GM12878 (cell line): ENCODE measurements at regions not wholly inside any gene's neighbourhood (a gene's known extent, or its start where the extent isn't known, plus 50 kb on each side); places are given as distances from the start of the nearest gene placed in this dataset.
"Not testable (repeated sequence)": the region's sequence is repeated elsewhere in the genome, so short reads cannot be mapped to it uniquely, and the experiment has no call there.

Experiments used
- ATAC-seq: fragments of 200-7000 bp; cut with Tn5 transposase; 3 replicates; pipeline ENCODE4 v1.9.1; 2020; ENCODE audit warnings: mild to moderate bottlenecking, moderate library complexity
- BruUV-seq: library from RNA; stranded (reverse); fragments of 400-500 nt; replicated peaks from 2 replicates; lab custom pipeline; 2021; lab: Mats Ljungman, UMichigan
- CTCF ChIA-PET: fragments of 300-600 bp; sonication (Branson Sonifier 250); formaldehyde crosslinking; extraction: SDS; loops from one replicate; lab custom pipeline; 2021; ENCODE audit warnings: inconsistent platforms; lab: Yijun Ruan, JAX
- POLR2A ChIA-PET: fragments of 350-600 bp; formaldehyde crosslinking; extraction: SDS; loops from one replicate; lab custom pipeline; 2021; ENCODE audit warnings: inconsistent platforms; lab: Charles Lee
- RAD21 ChIA-PET: fragments of 300-600 bp; sonication (Branson Sonifier 250); formaldehyde crosslinking; loops from one replicate; lab custom pipeline; 2023; ENCODE audit warnings: antibody characterized with exemption; ENCODE audit not compliant: unreplicated experiment; lab: Charles Lee
- SMC1A ChIA-PET: fragments of 300-600 bp; sonication (Branson Sonifier 250); formaldehyde crosslinking; loops from one replicate; lab custom pipeline; 2023; ENCODE audit not compliant: unreplicated experiment, uncharacterized antibody; lab: Charles Lee
- DNase-seq: peaks from one replicate; pipeline ENCODE4 v3.0.0-alpha.2; 2011; ENCODE audit warnings: low read depth, low spot score
- FAIRE-seq: peaks from 3 replicates; lab custom pipeline; 2011; peaks lifted over from hg19 to GRCh38; lab: Jason Lieb, UNC
- H2AFZ ChIP-seq: 2 replicates; pipeline ENCODE4 v1.6.0; 2011; ENCODE audit warnings: low read depth, low read length, control low read depth; ENCODE audit not compliant: control insufficient read depth
- H3K27ac ChIP-seq: 2 replicates; pipeline ENCODE4 v1.5.1; 2011; ENCODE audit warnings: control low read depth; ENCODE audit not compliant: control insufficient read depth, insufficient read depth
- H3K27me3 ChIP-seq, 2 experiments: replicated peaks in 1 of 2; 2 replicates each; pipeline versions ENCODE4 v1.6.0 to v1.6.1; 2011; ENCODE audit warnings: low read length in 1 of 2; ENCODE audit not compliant: control insufficient read depth in 2 of 2, insufficient read depth in 2 of 2
- H3K36me3 ChIP-seq, 2 experiments: 2 replicates each; pipeline ENCODE4 v1.5.1; 2011; ENCODE audit warnings: low read length in 1 of 2; ENCODE audit not compliant: control insufficient read depth in 2 of 2, insufficient read depth in 2 of 2
- H3K4me1 ChIP-seq: 2 replicates; pipeline ENCODE4 v1.6.1; 2011; ENCODE audit warnings: mild to moderate bottlenecking, low read length, moderate library complexity, mixed read lengths; ENCODE audit not compliant: control insufficient read depth, insufficient read depth
- H3K4me2 ChIP-seq: 2 replicates; pipeline ENCODE4 v1.6.0; 2011; ENCODE audit warnings: control low read depth; ENCODE audit not compliant: control insufficient read depth, insufficient read depth
- H3K4me3 ChIP-seq: fragments of 200-600 bp; sonication (generic); 2 replicates; pipeline ENCODE4 v1.5.1; 2016
- H3K79me2 ChIP-seq: 2 replicates; pipeline ENCODE4 v1.6.0; 2011; ENCODE audit warnings: low read length; ENCODE audit not compliant: control insufficient read depth, insufficient read depth
- H3K9ac ChIP-seq: 2 replicates; pipeline ENCODE4 v1.8.0; 2011; ENCODE audit warnings: low read length, control low read depth, mixed read lengths; ENCODE audit not compliant: control insufficient read depth, insufficient read depth
- H3K9me3 ChIP-seq: replicated peaks from 3 replicates; pipeline ENCODE4 v1.5.1; 2011; ENCODE audit warnings: mild to moderate bottlenecking, low read length; ENCODE audit not compliant: control insufficient read depth, insufficient read depth
- H4K20me1 ChIP-seq: 2 replicates; pipeline ENCODE4 v1.6.0; 2011; ENCODE audit not compliant: control insufficient read depth, insufficient read depth
- NFXL1 ChIP-seq: fragments of 450-650 bp; IDR thresholded peaks from 2 replicates; pipeline ENCODE4 v1.6.1; 2017; ENCODE audit warnings: antibody characterized with exemption, mild to moderate bottlenecking, borderline replicate concordance
- WGBS: methylation state at CpG from one replicate; pipeline ENCODE4 v1.1.6; 2016; ENCODE audit warnings: low lambda C conversion rate; ENCODE audit not compliant: insufficient replicate concordance, insufficient coverage; ENCODE audit errors: missing lambda C conversion rate; 5-methylcytosine and 5-hydroxymethylcytosine counted together
- in situ Hi-C: fragments of 300-500 bp; cut with MboI; formaldehyde crosslinking; loops from 9 replicates; pipeline ENCODE4 v1.14.3; 2018; ENCODE audit warnings: mixed read lengths
- intact Hi-C: fragments of 100-400 bp; cut with micrococcal nuclease; formaldehyde crosslinking; loops from one replicate; pipeline ENCODE4 v1.14.2; 2022; ENCODE audit not compliant: unreplicated experiment
- TF ChIP-seq, protein P1 (sequence below), 3 experiments: IDR thresholded peaks in 2 of 3; conservative IDR thresholded peaks in 1 of 3; 2 replicates each; pipeline ENCODE4 v1.5.1; 2011; ENCODE audit warnings: low read depth in 3 of 3, low read length in 3 of 3, mild to moderate bottlenecking in 3 of 3, control low read depth in 2 of 3, moderate library complexity in 2 of 3, inconsistent platforms in 1 of 3, mixed read lengths in 1 of 3; ENCODE audit not compliant: control insufficient read depth in 2 of 3, insufficient read depth in 1 of 3; ENCODE audit errors: extremely low read depth in 1 of 3

DNA sequence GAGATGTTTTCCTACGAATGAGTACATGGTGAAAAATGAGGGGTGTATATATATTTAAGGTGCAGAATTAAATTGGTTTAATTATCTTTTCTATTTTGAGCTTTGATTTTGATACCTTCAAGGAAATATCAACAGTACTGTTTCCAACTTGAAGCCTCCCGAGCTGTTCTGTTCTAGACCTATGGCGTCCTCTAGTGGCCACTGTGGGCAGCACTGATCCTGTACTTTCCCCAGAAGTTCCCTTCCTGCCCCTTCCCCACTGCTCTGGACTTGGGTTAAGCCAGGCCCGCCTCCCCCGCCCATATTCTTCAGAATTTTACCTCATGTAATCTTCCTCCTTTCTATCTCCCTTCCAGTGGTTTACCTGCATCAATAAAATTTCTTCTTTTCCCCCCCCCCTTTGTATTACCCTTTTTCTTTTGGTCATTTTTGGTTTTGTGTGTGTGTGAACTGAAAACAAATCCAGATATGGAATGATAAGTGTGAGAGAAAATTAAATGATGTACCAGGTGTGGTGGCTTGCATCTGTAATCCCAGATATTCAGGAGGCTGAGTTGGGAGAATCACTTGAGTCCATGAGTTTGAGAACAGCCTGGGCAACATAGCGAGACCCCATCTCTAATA, 1643.5 kb downstream of the TP53TG3F start:
- no peaks in the 10 kb centered on the region for H4K20me1 ChIP-seq
- SMC1A ChIA-PET, result no interaction called here
- no peak overlapping the region for H3K27ac ChIP-seq
- H3K9ac ChIP-seq, result no peak overlapping the region
- no peak overlapping the region for H2AFZ ChIP-seq
- POLR2A ChIA-PET, result no interaction called here
- no peaks in the 10 kb centered on the region for H3K9me3 ChIP-seq
- no peaks in the 10 kb centered on the region for H3K79me2 ChIP-seq
- no peak overlapping the region for H3K4me3 ChIP-seq
- RAD21 ChIA-PET, result no interaction called here
- TF ChIP-seq NFXL1, result no peak
- TF ChIP-seq, protein P1, sequence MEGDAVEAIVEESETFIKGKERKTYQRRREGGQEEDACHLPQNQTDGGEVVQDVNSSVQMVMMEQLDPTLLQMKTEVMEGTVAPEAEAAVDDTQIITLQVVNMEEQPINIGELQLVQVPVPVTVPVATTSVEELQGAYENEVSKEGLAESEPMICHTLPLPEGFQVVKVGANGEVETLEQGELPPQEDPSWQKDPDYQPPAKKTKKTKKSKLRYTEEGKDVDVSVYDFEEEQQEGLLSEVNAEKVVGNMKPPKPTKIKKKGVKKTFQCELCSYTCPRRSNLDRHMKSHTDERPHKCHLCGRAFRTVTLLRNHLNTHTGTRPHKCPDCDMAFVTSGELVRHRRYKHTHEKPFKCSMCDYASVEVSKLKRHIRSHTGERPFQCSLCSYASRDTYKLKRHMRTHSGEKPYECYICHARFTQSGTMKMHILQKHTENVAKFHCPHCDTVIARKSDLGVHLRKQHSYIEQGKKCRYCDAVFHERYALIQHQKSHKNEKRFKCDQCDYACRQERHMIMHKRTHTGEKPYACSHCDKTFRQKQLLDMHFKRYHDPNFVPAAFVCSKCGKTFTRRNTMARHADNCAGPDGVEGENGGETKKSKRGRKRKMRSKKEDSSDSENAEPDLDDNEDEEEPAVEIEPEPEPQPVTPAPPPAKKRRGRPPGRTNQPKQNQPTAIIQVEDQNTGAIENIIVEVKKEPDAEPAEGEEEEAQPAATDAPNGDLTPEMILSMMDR (IDR thresholded peaks at IDR 0.05 in 2 of 3, conservative IDR thresholded peaks at IDR 0.05 in 1 of 3; ENCODE audit: control insufficient read depth in 2 of 3, extremely low read depth in 1 of 3, insufficient read depth in 1 of 3, low read depth in 3 of 3, low read length in 3 of 3), result peak; percentile 5 to 17 (median 10); a peak in 2 of 6 replicates
- TF ChIP-seq, all 136 proteins: peak for 1
- no TSS peak for BruUV-seq
- no peaks in the 10 kb centered on the region for H3K4me1 ChIP-seq
- no peaks in the 10 kb centered on the region for H3K36me3 ChIP-seq
- intact Hi-C loops, result no loop called here
- no peak for DNase-seq
- CTCF ChIA-PET, result no interaction called here
- no peak for ATAC-seq
- WGBS, result 0% methylated on average over 6 of the region's 6 CpGs
- FAIRE-seq, result no peak
- in situ Hi-C loops, result no loop called here
- H3K27me3 ChIP-seq, result no peaks in the 10 kb centered on the region
- no peak overlapping the region for H3K4me2 ChIP-seq

DNA sequence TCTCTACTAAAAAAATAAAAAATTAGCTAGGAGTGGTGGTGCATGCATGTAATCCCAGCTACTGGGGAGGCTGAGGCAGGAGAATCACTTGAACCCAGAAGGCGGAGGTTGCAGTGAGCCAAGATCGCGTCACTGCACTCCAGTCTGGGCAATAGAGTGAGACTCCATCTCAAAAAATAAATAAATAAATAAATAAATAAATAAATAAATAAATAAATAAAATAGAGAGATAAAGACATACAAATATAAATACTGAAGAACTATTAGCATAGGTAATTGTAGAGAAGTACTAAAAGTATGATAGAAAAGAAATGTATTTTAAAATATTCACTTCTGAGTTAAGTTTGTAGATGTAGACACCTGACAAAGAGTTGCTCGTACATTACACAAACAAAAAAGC, 1652.4 kb downstream of the TP53TG3F start:
- H3K4me3 ChIP-seq, H3K27me3 ChIP-seq, DNase-seq, H3K79me2 ChIP-seq, H3K36me3 ChIP-seq, ATAC-seq, BruUV-seq, H3K9ac ChIP-seq, H3K4me1 ChIP-seq, H3K4me2 ChIP-seq, H4K20me1 ChIP-seq, SMC1A ChIA-PET, intact Hi-C loops, RAD21 ChIA-PET, FAIRE-seq, in situ Hi-C loops, POLR2A ChIA-PET, CTCF ChIA-PET, H3K27ac ChIP-seq, H3K9me3 ChIP-seq, H2AFZ ChIP-seq: not testable (repeated sequence)
- WGBS, result 60% methylated on average over 4 of the region's 4 CpGs
